PC-3 (cell line): ENCODE measurements at regions not wholly inside any gene's neighbourhood (a gene's known extent, or its start where the extent isn't known, plus 50 kb on each side); places are given as distances from the start of the nearest gene placed in this dataset.

Experiments
- EZH2 ChIP-seq: fragments of 300-600 bp; sonication (generic); IDR thresholded peaks from one replicate; pipeline ENCODE4 v1.6.1; 2017; ENCODE audit warnings: antibody characterized with exemption, mild to moderate bottlenecking, low read length; ENCODE audit not compliant: unreplicated experiment
- EZH2phosphoT487 ChIP-seq: fragments of 300-600 bp; sonication (generic); IDR thresholded peaks from 2 replicates; pipeline ENCODE4 v1.6.1; 2018; ENCODE audit warnings: mild to moderate bottlenecking, antibody characterized with exemption, low read length, borderline replicate concordance
- TF ChIP-seq, protein P1 (sequence below): fragments of 300-600 bp; sonication (generic); conservative IDR thresholded peaks from 2 replicates; pipeline ENCODE4 v1.5.1; 2017; ENCODE audit warnings: antibody characterized with exemption, low read depth, mild to moderate bottlenecking, low read length

DNA sequence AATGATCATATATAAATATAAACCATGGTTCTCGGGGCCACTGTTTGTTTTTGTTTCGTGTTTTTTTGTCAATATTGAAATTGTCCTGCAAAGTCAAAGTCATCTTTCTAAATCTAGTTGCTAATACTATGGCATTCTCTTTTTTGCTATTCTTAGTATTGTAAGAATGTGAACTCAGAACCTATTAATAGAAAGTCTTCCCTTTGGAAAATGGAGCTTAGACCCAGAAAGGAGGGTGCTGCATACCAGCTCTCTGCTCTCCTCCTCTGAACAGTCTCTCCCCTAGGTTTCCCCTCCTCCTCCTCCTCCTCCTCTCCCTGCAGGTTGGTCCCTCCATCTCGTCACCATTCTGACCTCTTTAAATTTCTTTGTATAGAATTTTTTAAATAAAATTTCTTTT lies 150.4 kb upstream of the CCN2 start:
- TF ChIP-seq, protein P1, sequence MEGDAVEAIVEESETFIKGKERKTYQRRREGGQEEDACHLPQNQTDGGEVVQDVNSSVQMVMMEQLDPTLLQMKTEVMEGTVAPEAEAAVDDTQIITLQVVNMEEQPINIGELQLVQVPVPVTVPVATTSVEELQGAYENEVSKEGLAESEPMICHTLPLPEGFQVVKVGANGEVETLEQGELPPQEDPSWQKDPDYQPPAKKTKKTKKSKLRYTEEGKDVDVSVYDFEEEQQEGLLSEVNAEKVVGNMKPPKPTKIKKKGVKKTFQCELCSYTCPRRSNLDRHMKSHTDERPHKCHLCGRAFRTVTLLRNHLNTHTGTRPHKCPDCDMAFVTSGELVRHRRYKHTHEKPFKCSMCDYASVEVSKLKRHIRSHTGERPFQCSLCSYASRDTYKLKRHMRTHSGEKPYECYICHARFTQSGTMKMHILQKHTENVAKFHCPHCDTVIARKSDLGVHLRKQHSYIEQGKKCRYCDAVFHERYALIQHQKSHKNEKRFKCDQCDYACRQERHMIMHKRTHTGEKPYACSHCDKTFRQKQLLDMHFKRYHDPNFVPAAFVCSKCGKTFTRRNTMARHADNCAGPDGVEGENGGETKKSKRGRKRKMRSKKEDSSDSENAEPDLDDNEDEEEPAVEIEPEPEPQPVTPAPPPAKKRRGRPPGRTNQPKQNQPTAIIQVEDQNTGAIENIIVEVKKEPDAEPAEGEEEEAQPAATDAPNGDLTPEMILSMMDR, result no peak
- TF ChIP-seq EZH2, result no peak
- TF ChIP-seq EZH2phosphoT487, result no peak
